H9 (cell line): ENCODE measurements at regions not wholly inside any gene's neighbourhood (a gene's known extent, or its start where the extent isn't known, plus 50 kb on each side); places are given as distances from the start of the nearest gene placed in this dataset.
A peak's percentile ranks its signal among the peaks of the same experiment; 100 is the strongest.

Source experiments
- DNase-seq: peaks from one replicate; pipeline ENCODE4 v3.0.0-alpha.2; 2017
- H2AFZ ChIP-seq: one replicate; pipeline ENCODE4 v1.6.1; 2013; ENCODE audit warnings: mild to moderate bottlenecking, low read length, control low read depth, moderate library complexity
- H2AK5ac ChIP-seq: 2 replicates; pipeline ENCODE4 v1.6.1; 2013; ENCODE audit warnings: low read length, control low read depth, mixed read lengths; ENCODE audit not compliant: insufficient read length
- H2BK120ac ChIP-seq: one replicate; pipeline ENCODE4 v1.6.1; 2013; ENCODE audit warnings: low read depth, mild to moderate bottlenecking, low read length, control low read depth, inconsistent platforms; ENCODE audit not compliant: poor library complexity, severe bottlenecking
- H2BK12ac ChIP-seq: 2 replicates; pipeline ENCODE4 v1.6.1; 2013; ENCODE audit warnings: low read length, control low read depth, mixed read lengths, low read depth; ENCODE audit not compliant: insufficient read length
- H2BK15ac ChIP-seq: 2 replicates; pipeline ENCODE4 v1.6.1; 2013; ENCODE audit warnings: low read depth, low read length, control low read depth
- H2BK20ac ChIP-seq: one replicate; pipeline ENCODE4 v1.6.1; 2013; ENCODE audit warnings: low read depth, mild to moderate bottlenecking, low read length, control low read depth, inconsistent platforms; ENCODE audit not compliant: poor library complexity, severe bottlenecking
- H2BK5ac ChIP-seq: 2 replicates; pipeline ENCODE4 v1.6.1; 2013; ENCODE audit warnings: low read length, control low read depth, mixed read lengths; ENCODE audit not compliant: insufficient read length
- H3K14ac ChIP-seq: 2 replicates; pipeline ENCODE4 v1.6.1; 2013; ENCODE audit warnings: low read length, control low read depth; ENCODE audit not compliant: insufficient read depth
- H3K18ac ChIP-seq: 2 replicates; pipeline ENCODE4 v1.6.1; 2013; ENCODE audit warnings: low read depth, mild to moderate bottlenecking, mixed read lengths, low read length, control low read depth; ENCODE audit not compliant: insufficient read length
- H3K23ac ChIP-seq: 2 replicates; pipeline ENCODE4 v1.6.1; 2013; ENCODE audit warnings: low read length, control low read depth, mixed read lengths, low read depth; ENCODE audit not compliant: insufficient read length
- H3K23me2 ChIP-seq: 2 replicates; pipeline ENCODE4 v1.6.1; 2013; ENCODE audit warnings: low read depth, mild to moderate bottlenecking, mixed read lengths, low read length, control low read depth; ENCODE audit not compliant: insufficient read length, poor library complexity, severe bottlenecking
- H3K27ac ChIP-seq: 2 replicates; pipeline ENCODE4 v1.5.1; 2013; ENCODE audit warnings: low read length, control low read depth, mixed read lengths, low read depth; ENCODE audit not compliant: insufficient read length
- H3K27me3 ChIP-seq: 2 replicates; pipeline ENCODE4 v1.6.1; 2013; ENCODE audit warnings: low read length, control low read depth, inconsistent platforms; ENCODE audit not compliant: insufficient read depth
- H3K4ac ChIP-seq: 2 replicates; pipeline ENCODE4 v1.6.1; 2013; ENCODE audit warnings: low read depth, mild to moderate bottlenecking, control low read depth, inconsistent platforms, low read length, moderate library complexity
- H3K4me1 ChIP-seq: 2 replicates; pipeline ENCODE4 v1.6.1; 2013; ENCODE audit warnings: low read length, control low read depth, inconsistent platforms; ENCODE audit not compliant: insufficient read depth
- H3K4me2 ChIP-seq: 2 replicates; pipeline ENCODE4 v1.6.1; 2013; ENCODE audit warnings: low read length, control low read depth, mixed read lengths; ENCODE audit not compliant: insufficient read length, insufficient read depth
- H3K56ac ChIP-seq: 2 replicates; pipeline ENCODE4 v1.6.1; 2013; ENCODE audit warnings: low read depth, mild to moderate bottlenecking, mixed read lengths, low read length, control low read depth; ENCODE audit not compliant: insufficient read length
- H3K79me1 ChIP-seq: 2 replicates; pipeline ENCODE4 v1.6.1; 2013; ENCODE audit warnings: low read depth, mild to moderate bottlenecking, moderate library complexity, low read length, control low read depth, inconsistent platforms; ENCODE audit not compliant: insufficient read depth, poor library complexity, severe bottlenecking
- H3K79me2 ChIP-seq: 2 replicates; pipeline ENCODE4 v1.6.1; 2013; ENCODE audit warnings: low read length, control low read depth, inconsistent platforms; ENCODE audit not compliant: insufficient read depth
- H3K9ac ChIP-seq: 2 replicates; pipeline ENCODE4 v1.6.1; 2013; ENCODE audit warnings: low read length, control low read depth, mixed read lengths; ENCODE audit not compliant: insufficient read length; ENCODE audit errors: extremely low read depth
- H3K9me3 ChIP-seq: one replicate; pipeline ENCODE4 v1.6.1; 2013; ENCODE audit warnings: low read depth, low read length, inconsistent platforms; ENCODE audit not compliant: control insufficient read depth
- H3T11ph ChIP-seq: one replicate; pipeline ENCODE4 v1.6.1; 2013; ENCODE audit warnings: mild to moderate bottlenecking, low read length, control low read depth, inconsistent platforms
- H4K20me1 ChIP-seq: one replicate; pipeline ENCODE4 v1.6.1; 2013; ENCODE audit not compliant: control insufficient read depth, insufficient read length, insufficient read depth
- H4K5ac ChIP-seq: 2 replicates; pipeline ENCODE4 v1.6.1; 2013; ENCODE audit warnings: low read depth, mild to moderate bottlenecking, mixed read lengths, low read length, control low read depth; ENCODE audit not compliant: insufficient read length
- H4K8ac ChIP-seq: replicated peaks from 2 replicates; pipeline ENCODE4 v1.6.1; 2013; ENCODE audit warnings: low read length, control low read depth, mixed read lengths, low read depth; ENCODE audit not compliant: insufficient read length
- H4K91ac ChIP-seq: 2 replicates; pipeline ENCODE4 v1.6.1; 2013; ENCODE audit warnings: low read depth, mild to moderate bottlenecking, moderate library complexity, mixed read lengths, low read length, control low read depth; ENCODE audit not compliant: insufficient read length
- H3K27ac Mint-ChIP-seq, 3 experiments: 2 replicates in 2 of 3; 3 replicates in 1 of 3; pipeline ENCODE4 v1.8.0; 2020 to 2021; ENCODE audit warnings: mixed read lengths in 3 of 3, mild to moderate bottlenecking in 1 of 3, moderate library complexity in 1 of 3
- H3K27me3 Mint-ChIP-seq: 2 replicates; pipeline ENCODE4 v1.8.0; 2021; ENCODE audit warnings: low read depth, mild to moderate bottlenecking, moderate library complexity, mixed read lengths
- H3K36me3 Mint-ChIP-seq, 3 experiments: 2 replicates in 2 of 3; 3 replicates in 1 of 3; pipeline ENCODE4 v1.8.0; 2020 to 2021; ENCODE audit warnings: low read depth in 3 of 3, mixed read lengths in 3 of 3; ENCODE audit not compliant: insufficient read depth in 1 of 3
- H3K4me1 Mint-ChIP-seq, 2 experiments: 2 replicates each; pipeline ENCODE4 v1.8.0; 2020; ENCODE audit warnings: mixed read lengths in 2 of 2
- H3K4me3 Mint-ChIP-seq, 2 experiments: 2 replicates in 1 of 2; 3 replicates in 1 of 2; pipeline ENCODE4 v1.8.0; 2020 to 2021; ENCODE audit warnings: mild to moderate bottlenecking in 2 of 2, mixed read lengths in 2 of 2, moderate library complexity in 1 of 2
- H3K9me3 Mint-ChIP-seq, 2 experiments: 2 replicates in 1 of 2; 3 replicates in 1 of 2; pipeline ENCODE4 v1.8.0; 2020; ENCODE audit warnings: mild to moderate bottlenecking in 2 of 2, mixed read lengths in 2 of 2, moderate library complexity in 1 of 2
- CTCF ChIP-seq: fragments of 200-600 bp; sonication (generic); conservative IDR thresholded peaks from 3 replicates; pipeline ENCODE4 v1.8.0; 2021; ENCODE audit warnings: antibody characterized with exemption, mild to moderate bottlenecking
- WGBS: extraction: QIAGEN DNeasy Blood & Tissue Kit; methylation state at CpG from one replicate; pipeline ENCODE4 v1.1.7; 2013; ENCODE audit warnings: missing lambda C conversion rate, low lambda C conversion rate, mixed read lengths; ENCODE audit not compliant: insufficient read length; ENCODE audit errors: extremely low coverage; 5-methylcytosine and 5-hydroxymethylcytosine counted together

- Mint-ChIP-seq H3K9me3 (peaks cover 0 to 7% of the 10 kb centered on the region in 2 experiments; a peak in 2 of 5 replicates), H3K36me3 (peaks cover 0 to 6% (median 0%) of the 10 kb centered on the region in 3 experiments; a peak in 2 of 7 replicates), H3K27me3 (no peaks in the 10 kb centered on the region; the same call in 1 of the 2 replicates), H3K4me1 (peaks cover 26 to 32% of the 10 kb centered on the region in 2 experiments), H3K27ac (peak overlapping the region in 1 of 3 experiments; percentile 78; a peak in 2 of 7 replicates), H3K4me3 (no peak overlapping the region)
- H4K91ac ChIP-seq = no peak overlapping the region
- no CpG with 5 or more reads among the region's 7 CpGs for WGBS
- H3K4me2 ChIP-seq = no peak overlapping the region
- H3K18ac ChIP-seq = no peak overlapping the region
- no peak overlapping the region for H2BK20ac ChIP-seq
- H2BK15ac ChIP-seq = no peak overlapping the region
- H3K56ac ChIP-seq = no peak overlapping the region
- no peaks in the 10 kb centered on the region for H3K9me3 ChIP-seq
- H2AFZ ChIP-seq = no peak overlapping the region
- no peak overlapping the region for H3T11ph ChIP-seq
- H3K4me1 ChIP-seq = peaks cover 4% of the 10 kb centered on the region; the same call in 1 of the 2 replicates
- H2BK5ac ChIP-seq = no peak overlapping the region
- H4K8ac ChIP-seq = no peak overlapping the region
- no peak overlapping the region for H2BK12ac ChIP-seq
- no peak overlapping the region for H2AK5ac ChIP-seq
- no peaks in the 10 kb centered on the region for H3K79me1 ChIP-seq
- H3K23me2 ChIP-seq = no peaks in the 10 kb centered on the region
- no peak overlapping the region for H3K23ac ChIP-seq
- H3K9ac ChIP-seq = no peak overlapping the region
- H3K79me2 ChIP-seq = no peaks in the 10 kb centered on the region
- no peaks in the 10 kb centered on the region for H3K27me3 ChIP-seq
- H3K27ac ChIP-seq = no peak overlapping the region
- no peak overlapping the region for H3K14ac ChIP-seq
- no peak for DNase-seq
- H2BK120ac ChIP-seq = no peak overlapping the region
- no peak overlapping the region for H4K5ac ChIP-seq
- TF ChIP-seq CTCF = no peak
- no peaks in the 10 kb centered on the region for H4K20me1 ChIP-seq
- no peak overlapping the region for H3K4ac ChIP-seq
Measured at GRCh38 chr10:113345826-113346624, 206.8 kb upstream of the HABP2 start.
